Stimulated activated CD8-positive, alpha-beta memory T cell treated with anti-CD3 and anti-CD28 coated beads, Interleukin-7, amount 100 ng/mL, for 1 hour (primary cell): ENCODE measurements at regions not wholly inside any gene's neighbourhood (a gene's known extent, or its start where the extent isn't known, plus 50 kb on each side); places are given as distances from the start of the nearest gene placed in this dataset.

ENCODE experiments used
- DNase-seq, 2 donors: peaks; one replicate each; pipeline ENCODE4 v3.0.0-alpha.2; 2020; ENCODE audit warnings: low read depth in 2 of 2

GRCh38 chr10:4024516-4025245 is 239.7 kb upstream of the KLF6 start:
- no peak for DNase-seq

GRCh38 chr10:4024027-4024426 is 239.0 kb upstream of the KLF6 start:
- DNase-seq: no peak

GRCh38 chr10:4022473-4022872 is 237.5 kb upstream of the KLF6 start:
- DNase-seq: no peak

- DNase-seq: no peak
Observed at GRCh38 chr10:4020631-4021030, 235.6 kb upstream of the KLF6 start.

- no peak for DNase-seq
Observed at GRCh38 chr10:4018054-4018511, 233.1 kb upstream of the KLF6 start.

- DNase-seq: no peak
Observed at GRCh38 chr10:4017336-4017735, 232.3 kb upstream of the KLF6 start.

- DNase-seq: no peak
Observed at GRCh38 chr10:4016214-4016740, 231.3 kb upstream of the KLF6 start.

- DNase-seq: no peak
Observed at GRCh38 chr10:4013651-4014121, 228.7 kb upstream of the KLF6 start.

- no peak for DNase-seq
Observed at GRCh38 chr10:4012848-4013247, 227.8 kb upstream of the KLF6 start.

- no peak for DNase-seq
Observed at GRCh38 chr10:4011136-4011812, 226.3 kb upstream of the KLF6 start.

GRCh38 chr10:4008676-4009382 is 223.8 kb upstream of the KLF6 start:
- DNase-seq: no peak

GRCh38 chr10:4007771-4008170 is 222.8 kb upstream of the KLF6 start:
- no peak for DNase-seq

- no peak for DNase-seq
Observed at GRCh38 chr10:4006858-4007257, 221.8 kb upstream of the KLF6 start.

- no peak for DNase-seq
Observed at GRCh38 chr10:4006051-4006450, 221.0 kb upstream of the KLF6 start.

- DNase-seq: no peak
Observed at GRCh38 chr10:4004990-4005389, 220.0 kb upstream of the KLF6 start.

GRCh38 chr10:4004144-4004543 is 219.1 kb upstream of the KLF6 start:
- no peak for DNase-seq

- no peak for DNase-seq
Observed at GRCh38 chr10:4003348-4003973, 218.5 kb upstream of the KLF6 start.

GRCh38 chr10:4001811-4002210 is 216.8 kb upstream of the KLF6 start:
- DNase-seq: no peak

- no peak for DNase-seq
Observed at GRCh38 chr10:3999642-4000041, 214.6 kb upstream of the KLF6 start.

GRCh38 chr10:3996697-3997096 is 211.7 kb upstream of the KLF6 start:
- no peak for DNase-seq

- no peak for DNase-seq
Observed at GRCh38 chr10:3995302-3996210, 210.5 kb upstream of the KLF6 start.
